ENCODE measurements at regions not wholly inside any gene's neighbourhood (a gene's known extent, or its start where the extent isn't known, plus 50 kb on each side); places are given as distances from the start of the nearest gene placed in this dataset.

GRCh38 chr21:18908641-18909040 is 505.1 kb upstream of the TMPRSS15 start:
- TF ChIP-seq CTCF (conservative IDR thresholded peaks at IDR 0.05; ENCODE audit: low read depth, low read length) = no peak
- DNase-seq (ENCODE audit: low read depth) = no peak

GRCh38 chr21:18913914-18914313 is 510.3 kb upstream of the TMPRSS15 start:
- no peak for TF ChIP-seq CTCF (conservative IDR thresholded peaks at IDR 0.05; ENCODE audit: low read depth, low read length)
- no peak for DNase-seq (ENCODE audit: low read depth)
- no peak overlapping the region for H3K4me3 ChIP-seq (ENCODE audit: low read depth, low read length)

More at GRCh38 chr21:18908641-18909040, 505.1 kb upstream of the TMPRSS15 start:
- H3K4me3 ChIP-seq (ENCODE audit: low read depth, low read length) = no peak overlapping the region

GRCh38 chr21:18914570-18914969 is 511.0 kb upstream of the TMPRSS15 start:
- no peak for DNase-seq (ENCODE audit: low read depth)
- TF ChIP-seq CTCF (conservative IDR thresholded peaks at IDR 0.05; ENCODE audit: low read depth, low read length) = no peak

GRCh38 chr21:18917622-18918021 is 514.0 kb upstream of the TMPRSS15 start:
- no peak overlapping the region for H3K4me3 ChIP-seq (ENCODE audit: low read depth, low read length)
- TF ChIP-seq CTCF (conservative IDR thresholded peaks at IDR 0.05; ENCODE audit: low read depth, low read length) = no peak

More at GRCh38 chr21:18914570-18914969, 511.0 kb upstream of the TMPRSS15 start:
- H3K4me3 ChIP-seq (ENCODE audit: low read depth, low read length) = no peak overlapping the region

GRCh38 chr21:18931237-18931636 is 527.7 kb upstream of the TMPRSS15 start:
- no peak for TF ChIP-seq CTCF (conservative IDR thresholded peaks at IDR 0.05; ENCODE audit: low read depth, low read length)
- no peak for DNase-seq (ENCODE audit: low read depth)
- no peak overlapping the region for H3K4me3 ChIP-seq (ENCODE audit: low read depth, low read length)

More at GRCh38 chr21:18917622-18918021, 514.0 kb upstream of the TMPRSS15 start:
- no peak for DNase-seq (ENCODE audit: low read depth)

- no peak for TF ChIP-seq CTCF (conservative IDR thresholded peaks at IDR 0.05; ENCODE audit: low read depth, low read length)
- no peak for DNase-seq (ENCODE audit: low read depth)
- H3K4me3 ChIP-seq (ENCODE audit: low read depth, low read length) = no peak overlapping the region
Observed at GRCh38 chr21:18937337-18937736, 533.8 kb upstream of the TMPRSS15 start.

GRCh38 chr21:18940791-18941190 is 537.2 kb upstream of the TMPRSS15 start:
- DNase-seq (ENCODE audit: low read depth) = no peak
- no peak for TF ChIP-seq CTCF (conservative IDR thresholded peaks at IDR 0.05; ENCODE audit: low read depth, low read length)
- no peak overlapping the region for H3K4me3 ChIP-seq (ENCODE audit: low read depth, low read length)

Measured in epithelial cell of proximal tubule (primary cell).